IPS-18a (cell line): ENCODE measurements at regions not wholly inside any gene's neighbourhood (a gene's known extent, or its start where the extent isn't known, plus 50 kb on each side); places are given as distances from the start of the nearest gene placed in this dataset.

Experiments
- H3K27ac ChIP-seq: one replicate; pipeline ENCODE4 v1.5.1; 2013; ENCODE audit warnings: low read length
- H3K27me3 ChIP-seq: one replicate; pipeline ENCODE4 v1.6.1; 2013; ENCODE audit warnings: mild to moderate bottlenecking, low read length; ENCODE audit not compliant: control insufficient read depth, insufficient read depth
- H3K36me3 ChIP-seq: one replicate; pipeline ENCODE4 v1.6.1; 2013; ENCODE audit warnings: low read depth, low read length; ENCODE audit not compliant: control insufficient read depth
- H3K4me1 ChIP-seq: one replicate; pipeline ENCODE4 v1.6.1; 2013; ENCODE audit warnings: low read depth, low read length; ENCODE audit not compliant: control insufficient read depth
- H3K4me3 ChIP-seq: one replicate; pipeline ENCODE4 v1.5.1; 2013; ENCODE audit warnings: low read length
- H3K9ac ChIP-seq: one replicate; pipeline ENCODE4 v1.6.1; 2013; ENCODE audit warnings: mild to moderate bottlenecking, low read length, moderate library complexity
- H3K9me3 ChIP-seq: one replicate; pipeline ENCODE4 v1.6.1; 2013; ENCODE audit warnings: low read depth, low read length; ENCODE audit not compliant: control insufficient read depth

GRCh38 chr2:223232285-223232684 lies 180.3 kb downstream of the KCNE4 start:
- Histone ChIP-seq H3K4me1 (no peaks in the 10 kb centered on the region), H3K9ac (no peak overlapping the region)

GRCh38 chr2:223232896-223233295 lies 180.9 kb downstream of the KCNE4 start:
- no peak overlapping the region for H3K4me3 ChIP-seq
- H3K9me3 ChIP-seq = no peaks in the 10 kb centered on the region
- H3K9ac ChIP-seq = no peak overlapping the region
- H3K4me1 ChIP-seq = no peaks in the 10 kb centered on the region
- H3K27me3 ChIP-seq = no peaks in the 10 kb centered on the region
- no peaks in the 10 kb centered on the region for H3K36me3 ChIP-seq
- H3K27ac ChIP-seq = no peak overlapping the region

More at GRCh38 chr2:223232285-223232684, 180.3 kb downstream of the KCNE4 start:
- Histone ChIP-seq H3K27me3 (no peaks in the 10 kb centered on the region), H3K36me3 (no peaks in the 10 kb centered on the region), H3K9me3 (no peaks in the 10 kb centered on the region), H3K27ac (no peak overlapping the region), H3K4me3 (no peak overlapping the region)

GRCh38 chr2:223235986-223236385 lies 184.0 kb downstream of the KCNE4 start:
- no peaks in the 10 kb centered on the region for H3K36me3 ChIP-seq
- H3K4me3 ChIP-seq = no peak overlapping the region
- H3K27ac ChIP-seq = no peak overlapping the region

GRCh38 chr2:223238301-223238700 lies 186.3 kb downstream of the KCNE4 start:
- H3K36me3 ChIP-seq = no peaks in the 10 kb centered on the region
- H3K9me3 ChIP-seq = no peaks in the 10 kb centered on the region
- H3K4me3 ChIP-seq = no peak overlapping the region
- no peak overlapping the region for H3K9ac ChIP-seq
- no peak overlapping the region for H3K27ac ChIP-seq
- no peaks in the 10 kb centered on the region for H3K4me1 ChIP-seq
- no peaks in the 10 kb centered on the region for H3K27me3 ChIP-seq

More at GRCh38 chr2:223235986-223236385, 184.0 kb downstream of the KCNE4 start:
- Histone ChIP-seq H3K9ac (no peak overlapping the region), H3K4me1 (no peaks in the 10 kb centered on the region), H3K9me3 (no peaks in the 10 kb centered on the region), H3K27me3 (no peaks in the 10 kb centered on the region)

- Histone ChIP-seq H3K9ac (no peak overlapping the region), H3K4me3 (no peak overlapping the region), H3K27ac (no peak overlapping the region), H3K36me3 (no peaks in the 10 kb centered on the region), H3K9me3 (no peaks in the 10 kb centered on the region), H3K4me1 (no peaks in the 10 kb centered on the region), H3K27me3 (no peaks in the 10 kb centered on the region)
These were observed 191.2 kb downstream of the KCNE4 start for GRCh38 chr2:223243233-223243632.

GRCh38 chr2:223247136-223247535 lies 195.1 kb downstream of the KCNE4 start:
- no peaks in the 10 kb centered on the region for H3K27me3 ChIP-seq

GRCh38 chr2:223251656-223252229 lies 199.8 kb downstream of the KCNE4 start:
- H3K27ac ChIP-seq = no peak overlapping the region
- no peaks in the 10 kb centered on the region for H3K4me1 ChIP-seq
- H3K27me3 ChIP-seq = no peaks in the 10 kb centered on the region
- H3K9me3 ChIP-seq = no peaks in the 10 kb centered on the region
- no peak overlapping the region for H3K4me3 ChIP-seq
- no peak overlapping the region for H3K9ac ChIP-seq
- H3K36me3 ChIP-seq = no peaks in the 10 kb centered on the region

More at GRCh38 chr2:223247136-223247535, 195.1 kb downstream of the KCNE4 start:
- Histone ChIP-seq H3K27ac (no peak overlapping the region), H3K4me1 (no peaks in the 10 kb centered on the region), H3K9me3 (no peaks in the 10 kb centered on the region), H3K4me3 (no peak overlapping the region), H3K36me3 (no peaks in the 10 kb centered on the region), H3K9ac (no peak overlapping the region)

- no peak overlapping the region for H3K9ac ChIP-seq
- H3K27ac ChIP-seq = no peak overlapping the region
- H3K4me1 ChIP-seq = no peaks in the 10 kb centered on the region
- no peak overlapping the region for H3K4me3 ChIP-seq
- no peaks in the 10 kb centered on the region for H3K36me3 ChIP-seq
- no peaks in the 10 kb centered on the region for H3K27me3 ChIP-seq
- no peaks in the 10 kb centered on the region for H3K9me3 ChIP-seq
These were observed 208.7 kb downstream of the KCNE4 start for GRCh38 chr2:223260681-223261080.

- Histone ChIP-seq H3K27me3 (no peaks in the 10 kb centered on the region), H3K36me3 (no peaks in the 10 kb centered on the region), H3K4me3 (no peak overlapping the region), H3K9me3 (no peaks in the 10 kb centered on the region), H3K4me1 (no peaks in the 10 kb centered on the region), H3K27ac (no peak overlapping the region), H3K9ac (no peak overlapping the region)
These were observed 211.0 kb downstream of the KCNE4 start for GRCh38 chr2:223262946-223263345.

GRCh38 chr2:223264541-223265193 lies 212.7 kb downstream of the KCNE4 start:
- no peaks in the 10 kb centered on the region for H3K4me1 ChIP-seq
- H3K27ac ChIP-seq = no peak overlapping the region
- H3K36me3 ChIP-seq = no peaks in the 10 kb centered on the region
- no peaks in the 10 kb centered on the region for H3K9me3 ChIP-seq
- no peak overlapping the region for H3K4me3 ChIP-seq
- H3K9ac ChIP-seq = no peak overlapping the region
- H3K27me3 ChIP-seq = no peaks in the 10 kb centered on the region

GRCh38 chr2:223267160-223267951 lies 215.4 kb downstream of the KCNE4 start:
- Histone ChIP-seq H3K9ac (no peak overlapping the region), H3K4me1 (no peaks in the 10 kb centered on the region), H3K4me3 (no peak overlapping the region), H3K27ac (no peak overlapping the region), H3K27me3 (no peaks in the 10 kb centered on the region), H3K9me3 (no peaks in the 10 kb centered on the region), H3K36me3 (no peaks in the 10 kb centered on the region)
